ENCODE measurements at regions not wholly inside any gene's neighbourhood (a gene's known extent, or its start where the extent isn't known, plus 50 kb on each side); places are given as distances from the start of the nearest gene placed in this dataset.

DNA sequence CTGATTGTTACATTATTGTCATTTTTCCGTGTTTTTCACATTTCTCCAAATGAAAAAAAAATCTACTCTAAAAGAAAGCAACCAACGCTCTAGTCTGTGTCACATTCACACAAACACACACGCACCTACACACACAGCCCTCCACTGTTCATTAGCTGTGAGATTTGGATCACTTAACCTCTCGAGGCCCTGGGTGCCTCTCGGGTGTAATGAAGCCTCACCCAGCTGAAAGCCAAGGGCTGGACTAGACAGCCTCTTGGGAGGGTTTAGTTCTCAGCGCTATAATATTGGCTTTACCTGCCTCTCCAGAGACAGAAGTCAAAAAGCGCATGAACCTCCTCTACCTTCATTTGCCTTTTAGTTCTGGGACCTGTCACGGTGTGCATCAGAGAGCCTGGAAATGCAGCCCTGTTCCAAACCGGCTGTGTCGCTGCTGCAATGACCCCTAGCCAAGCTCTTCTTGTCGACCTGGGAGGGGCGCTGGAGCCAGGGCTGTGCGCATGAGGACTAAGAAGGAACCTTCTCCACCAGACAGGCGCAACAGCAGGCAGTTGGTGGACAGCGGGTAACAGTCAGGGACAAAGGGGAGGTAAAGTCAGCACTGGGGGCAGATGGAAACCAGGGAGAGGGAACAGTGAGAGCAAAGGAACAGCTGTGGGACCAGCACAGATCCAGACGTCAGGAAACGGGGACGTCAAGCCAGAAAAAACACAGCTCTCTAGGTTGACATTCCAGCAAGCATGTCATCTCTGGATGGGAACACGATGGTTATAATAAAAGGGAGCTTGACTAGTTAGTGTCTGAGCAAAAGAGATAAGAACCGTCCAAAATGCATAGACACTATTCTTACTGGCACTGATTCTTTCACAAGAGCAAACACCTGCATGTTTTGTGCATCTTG is 375.9 kb downstream of the EFNB2 start:
- no peak for DNase-seq

GRCh38 chr13:106156468-106156867 is 379.0 kb downstream of the EFNB2 start:
- DNase-seq = no peak

- no peak for DNase-seq
Observed at GRCh38 chr13:106155411-106155810, 380.1 kb downstream of the EFNB2 start.

GRCh38 chr13:106153876-106154275 is 381.6 kb downstream of the EFNB2 start:
- no peak for DNase-seq

- DNase-seq = no peak
Observed at GRCh38 chr13:106153041-106153440, 382.4 kb downstream of the EFNB2 start.

DNA sequence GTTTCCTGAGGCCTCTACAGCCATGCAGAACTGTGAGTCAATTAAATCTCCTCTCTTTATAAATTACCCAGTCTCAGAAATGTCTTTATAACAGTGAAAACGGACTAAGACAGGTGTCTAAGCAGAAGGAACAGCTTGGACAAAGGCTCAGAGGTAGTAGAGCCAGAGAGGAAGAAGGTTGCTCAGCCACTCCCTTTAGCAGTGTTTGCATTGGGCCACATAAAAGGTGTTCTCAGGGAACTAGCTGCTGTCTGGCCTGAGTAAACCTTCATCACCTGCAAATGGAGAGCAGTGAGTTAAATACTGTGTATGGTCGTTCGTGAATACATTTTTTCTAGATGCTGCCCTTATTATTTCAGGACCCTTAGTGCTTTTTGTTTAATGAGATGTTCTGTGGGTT is 383.4 kb downstream of the EFNB2 start:
- DNase-seq = no peak

- no peak for DNase-seq
Observed at GRCh38 chr13:106151056-106151699, 384.3 kb downstream of the EFNB2 start.

DNA sequence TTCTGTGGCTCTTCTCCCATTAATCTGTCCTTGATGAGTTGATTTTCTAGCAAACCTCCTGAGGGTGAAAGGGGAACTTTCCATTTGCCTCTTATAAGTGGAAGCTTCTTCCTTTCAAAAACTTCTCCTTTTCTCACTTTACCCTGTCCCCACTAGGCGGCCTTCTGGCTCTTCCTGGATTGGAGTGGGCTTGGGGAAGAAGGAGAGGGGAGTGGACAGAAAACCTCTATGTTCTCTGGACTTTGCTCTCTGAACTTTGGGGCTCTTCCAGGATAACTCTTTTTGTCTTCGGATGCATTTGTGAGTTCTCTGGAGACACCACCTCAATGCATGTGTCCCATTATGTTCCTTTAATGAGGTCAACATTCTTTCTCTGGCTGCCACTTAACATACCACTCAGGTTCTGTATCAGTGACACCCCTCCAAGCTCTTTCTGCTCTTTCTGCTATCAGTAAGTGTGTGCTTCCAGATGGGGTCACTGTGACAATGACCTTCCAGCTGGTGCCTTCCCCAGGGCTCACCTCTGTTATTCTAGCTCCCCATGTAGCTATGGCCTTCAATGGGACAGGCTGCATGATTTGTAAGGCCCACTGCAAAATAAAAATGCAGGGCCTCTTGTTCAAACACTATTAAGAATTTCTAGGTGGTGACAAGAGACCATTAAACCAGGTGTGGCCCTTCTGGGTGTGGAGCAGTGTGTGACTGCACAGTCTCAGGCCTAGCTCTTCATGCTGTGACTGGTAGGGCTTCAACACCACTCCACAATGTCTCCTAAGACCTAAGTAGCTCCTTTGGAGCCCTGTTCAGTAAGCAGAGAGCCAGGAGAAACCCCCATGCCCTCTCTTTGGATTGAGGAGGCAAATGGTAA is 389.2 kb downstream of the EFNB2 start:
- no peak for DNase-seq

DNA sequence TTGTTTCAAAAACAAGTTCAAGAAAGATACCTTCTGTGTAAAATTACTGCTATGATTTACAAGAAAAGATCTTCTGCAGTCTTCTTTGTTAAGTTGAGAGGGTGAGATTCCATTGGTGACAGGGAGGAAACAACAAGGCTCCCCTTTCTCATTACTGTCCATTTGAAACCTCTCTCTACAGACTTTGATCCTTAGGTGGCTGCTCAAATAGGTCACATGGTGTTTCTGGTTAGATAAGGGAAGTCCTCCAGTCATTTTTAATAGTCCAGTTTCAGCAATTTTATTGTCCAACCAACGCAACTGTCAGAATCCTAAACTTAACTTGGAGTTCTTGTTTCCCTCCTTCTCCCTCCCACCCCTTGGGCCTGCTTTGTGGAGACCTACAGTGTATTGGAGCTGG is 390.4 kb downstream of the EFNB2 start:
- no peak for DNase-seq

- DNase-seq = no peak
Observed at GRCh38 chr13:106143930-106144709, 391.3 kb downstream of the EFNB2 start.

DNA sequence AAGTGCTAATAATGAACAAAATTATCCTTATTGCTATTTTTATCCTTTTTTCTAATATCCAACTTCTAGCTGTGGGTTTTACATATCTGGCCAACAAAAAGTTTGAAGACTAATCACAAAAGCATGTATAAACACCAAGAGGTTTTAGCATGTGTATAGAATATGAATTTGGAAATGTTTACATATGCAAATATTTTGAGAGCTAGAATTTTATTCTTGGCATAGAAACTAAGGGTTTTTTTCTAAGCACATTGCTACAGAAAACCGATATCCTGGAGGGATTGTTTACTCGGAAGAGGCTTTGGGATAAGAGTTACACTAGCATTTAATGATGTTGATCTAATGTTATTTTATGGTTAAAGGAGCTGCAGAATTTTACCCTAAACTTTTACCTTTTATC is 392.1 kb downstream of the EFNB2 start:
- no peak for DNase-seq

GRCh38 chr13:106140476-106140875 is 395.0 kb downstream of the EFNB2 start:
- no peak for DNase-seq

GRCh38 chr13:106139942-106140341 is 395.5 kb downstream of the EFNB2 start:
- no peak for DNase-seq

- DNase-seq = no peak
Observed at GRCh38 chr13:106139377-106139776, 396.1 kb downstream of the EFNB2 start.

GRCh38 chr13:106138620-106139019 is 396.8 kb downstream of the EFNB2 start:
- no peak for DNase-seq

GRCh38 chr13:106133025-106133424 is 402.4 kb downstream of the EFNB2 start:
- DNase-seq = no peak

GRCh38 chr13:106132216-106132615 is 403.2 kb downstream of the EFNB2 start:
- no peak for DNase-seq

GRCh38 chr13:106129993-106130392 is 405.5 kb downstream of the EFNB2 start:
- DNase-seq = no peak

GRCh38 chr13:106129273-106129672 is 406.2 kb downstream of the EFNB2 start:
- no peak for DNase-seq

GRCh38 chr13:106122234-106122633 is 413.2 kb downstream of the EFNB2 start:
- no peak for DNase-seq

DNA sequence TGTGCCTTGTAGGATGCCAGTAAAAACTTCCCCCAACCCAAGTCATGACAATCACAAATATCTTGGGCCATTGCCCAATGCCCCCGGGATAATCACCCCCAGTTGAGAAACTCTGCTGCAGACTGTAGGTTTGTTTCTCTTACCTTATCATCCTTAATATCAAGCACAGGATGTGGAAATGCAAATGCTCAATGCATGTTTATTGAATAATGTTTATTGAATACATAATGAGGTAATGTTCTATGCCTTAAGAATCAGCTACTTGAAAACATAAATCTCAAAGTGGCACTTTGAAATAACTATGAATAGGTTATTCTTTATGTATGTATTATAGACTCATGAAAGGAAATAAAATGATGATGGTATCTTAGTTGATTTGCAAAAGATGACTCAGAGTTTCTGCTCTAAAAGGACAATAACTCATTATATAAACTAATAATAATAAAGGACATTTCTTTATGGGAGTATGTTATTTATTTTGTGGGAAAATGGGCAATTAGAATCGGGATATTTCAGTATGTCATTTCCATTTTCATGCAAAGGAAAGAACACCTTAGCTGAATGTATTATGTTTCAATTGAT is 414.2 kb downstream of the EFNB2 start:
- DNase-seq = no peak

DNA sequence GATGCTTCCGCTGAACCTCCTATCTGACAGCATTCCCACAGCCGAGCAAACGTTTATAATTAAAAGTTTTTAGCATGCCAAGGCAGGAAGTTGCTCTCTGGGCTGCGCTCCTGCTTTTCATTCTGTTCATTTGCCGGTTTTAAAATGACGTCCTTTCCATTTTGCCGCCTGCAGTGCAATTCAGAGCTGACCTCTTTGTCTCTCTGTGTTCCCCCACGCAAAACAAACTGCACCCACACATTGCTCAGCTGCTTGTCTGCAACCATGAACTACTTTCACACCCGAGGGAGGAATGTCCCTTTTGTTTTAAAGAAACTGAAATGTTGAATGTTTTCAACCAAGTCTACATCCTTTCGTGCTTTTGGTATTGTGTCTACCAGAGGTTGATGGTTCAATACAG is 416.5 kb downstream of the EFNB2 start:
- no peak for DNase-seq

Measured in CD4-positive, alpha-beta T cell treated with Interleukin-1 beta for 1 hour (primary cell).